Cardiac muscle cell (in vitro differentiated cells and primary cell): ENCODE measurements at regions not wholly inside any gene's neighbourhood (a gene's known extent, or its start where the extent isn't known, plus 50 kb on each side); places are given as distances from the start of the nearest gene placed in this dataset.

ENCODE experiments used
- DNase-seq, 2 donors: peaks; one replicate each; pipeline versions ENCODE4 v3.0.0 to v3.0.0-alpha.2; 2010 to 2017; ENCODE audit warnings: low read depth in 1 of 2, low spot score in 1 of 2
- H3K27ac ChIP-seq: fragments of 200-600 bp; sonication (generic); 2 replicates; pipeline ENCODE4 v1.5.1; 2016
- H3K27me3 ChIP-seq: fragments of 200-600 bp; sonication (generic); 2 replicates; pipeline ENCODE4 v1.6.0; 2016; ENCODE audit warnings: control low read depth
- H3K36me3 ChIP-seq: fragments of 200-600 bp; sonication (generic); 2 replicates; pipeline ENCODE4 v1.5.1; 2016; ENCODE audit warnings: control low read depth
- H3K4me1 ChIP-seq: fragments of 200-600 bp; sonication (generic); 2 replicates; pipeline ENCODE4 v1.8.1; 2017; ENCODE audit warnings: low read depth, mild to moderate bottlenecking, mixed run types
- H3K4me3 ChIP-seq: fragments of 200-600 bp; sonication (generic); 2 replicates; pipeline ENCODE4 v1.5.1; 2016; ENCODE audit warnings: mild to moderate bottlenecking
- H3K9me3 ChIP-seq: fragments of 200-600 bp; sonication (generic); 2 replicates; pipeline ENCODE4 v1.5.1; 2017; ENCODE audit warnings: low read depth, mild to moderate bottlenecking, control low read depth
- CTCF ChIP-seq: IDR thresholded peaks from 2 replicates; pipeline ENCODE4 v1.5.1; 2012; ENCODE audit warnings: low read depth, mild to moderate bottlenecking, low read length

GRCh38 chr1:36696261-36696940 lies 213.7 kb upstream of the CSF3R start:
- no peaks in the 10 kb centered on the region for H3K27me3 ChIP-seq
- H3K4me1 ChIP-seq = no peaks in the 10 kb centered on the region
- H3K9me3 ChIP-seq = no peaks in the 10 kb centered on the region
- H3K4me3 ChIP-seq = no peak overlapping the region
- no peak for TF ChIP-seq CTCF
- H3K27ac ChIP-seq = no peak overlapping the region
- DNase-seq = no peak
- no peaks in the 10 kb centered on the region for H3K36me3 ChIP-seq

GRCh38 chr1:36693603-36694002 lies 210.9 kb upstream of the CSF3R start:
- Histone ChIP-seq H3K9me3 (no peaks in the 10 kb centered on the region), H3K4me3 (no peak overlapping the region), H3K36me3 (no peaks in the 10 kb centered on the region), H3K4me1 (no peaks in the 10 kb centered on the region), H3K27me3 (peaks cover 8% of the 10 kb centered on the region), H3K27ac (no peak overlapping the region)
- no peak for TF ChIP-seq CTCF
- DNase-seq = no peak

GRCh38 chr1:36693161-36693525 lies 210.4 kb upstream of the CSF3R start:
- no peaks in the 10 kb centered on the region for H3K9me3 ChIP-seq
- no peak overlapping the region for H3K27ac ChIP-seq
- TF ChIP-seq CTCF = no peak
- peaks cover 8% of the 10 kb centered on the region for H3K27me3 ChIP-seq
- H3K36me3 ChIP-seq = no peaks in the 10 kb centered on the region
- H3K4me3 ChIP-seq = no peak overlapping the region
- H3K4me1 ChIP-seq = no peaks in the 10 kb centered on the region
- DNase-seq = no peak

GRCh38 chr1:36692465-36693160 lies 209.9 kb upstream of the CSF3R start:
- DNase-seq = no peak
- Histone ChIP-seq H3K27me3 (peaks cover 8% of the 10 kb centered on the region), H3K4me1 (no peaks in the 10 kb centered on the region), H3K9me3 (no peaks in the 10 kb centered on the region), H3K36me3 (no peaks in the 10 kb centered on the region), H3K27ac (no peak overlapping the region), H3K4me3 (no peak overlapping the region)
- TF ChIP-seq CTCF = no peak

GRCh38 chr1:36691374-36691773 lies 208.7 kb upstream of the CSF3R start:
- DNase-seq = no peak
- H3K4me3 ChIP-seq = no peak overlapping the region

More at GRCh38 chr1:36691374-36691773, 208.7 kb upstream of the CSF3R start:
- H3K27ac ChIP-seq = no peak overlapping the region
- no peak for TF ChIP-seq CTCF
- H3K36me3 ChIP-seq = no peaks in the 10 kb centered on the region
- no peaks in the 10 kb centered on the region for H3K4me1 ChIP-seq
- no peaks in the 10 kb centered on the region for H3K9me3 ChIP-seq
- H3K27me3 ChIP-seq = peaks cover 8% of the 10 kb centered on the region
